Activated CD4-positive, alpha-beta T cell treated with anti-CD3 and anti-CD28 coated beads for 36 hours (primary cell): ENCODE measurements at regions not wholly inside any gene's neighbourhood (a gene's known extent, or its start where the extent isn't known, plus 50 kb on each side); places are given as distances from the start of the nearest gene placed in this dataset.

Experiments
- ATAC-seq: fragments of 200-7000 bp; cut with Tn5 transposase; one replicate; pipeline ENCODE4 v1.10.0; 2021; ENCODE audit warnings: mild to moderate bottlenecking, moderate library complexity
- CTCF ChIA-PET: fragments of 350-600 bp; sonication (Branson Sonifier 250); formaldehyde crosslinking; loops from one replicate; lab custom pipeline; 2021; ENCODE audit warnings: antibody characterized with exemption; lab: Charles Lee
- POLR2A ChIA-PET: fragments of 350-600 bp; sonication (Branson Sonifier 250); formaldehyde crosslinking; loops from one replicate; lab custom pipeline; 2021; ENCODE audit warnings: antibody characterized with exemption, inconsistent platforms; lab: Charles Lee
- DNase-seq: peaks from one replicate; pipeline ENCODE4 v3.0.0-alpha.2; 2020
- H3K27ac Mint-ChIP-seq: one replicate; pipeline ENCODE4 v1.8.0; 2021; ENCODE audit warnings: mixed read lengths
- H3K27me3 Mint-ChIP-seq: one replicate; pipeline ENCODE4 v1.8.0; 2021; ENCODE audit warnings: mixed read lengths
- H3K36me3 Mint-ChIP-seq: one replicate; pipeline ENCODE4 v1.8.0; 2021; ENCODE audit warnings: low read depth, mixed read lengths
- H3K4me1 Mint-ChIP-seq: one replicate; pipeline ENCODE4 v1.8.0; 2021; ENCODE audit warnings: mixed read lengths
- H3K4me3 Mint-ChIP-seq: one replicate; pipeline ENCODE4 v1.8.0; 2021; ENCODE audit warnings: mild to moderate bottlenecking, moderate library complexity, mixed read lengths
- H3K9me3 Mint-ChIP-seq: one replicate; pipeline ENCODE4 v1.8.0; 2021; ENCODE audit warnings: low read depth, mixed read lengths
- intact Hi-C, 2 experiments: fragments of 100-400 bp; cut with DNase I in 1 of 2; cut with micrococcal nuclease in 1 of 2; formaldehyde crosslinking; loops; one replicate each; pipeline versions ENCODE4 v1.14.2 to v1.15.1; 2022 to 2024; cut with DNase I, micrococcal nuclease

GRCh38 chr18:5058768-5059695 is 138.0 kb downstream of the AKAIN1 start:
- Mint-ChIP-seq H3K36me3 (no peaks in the 10 kb centered on the region), H3K4me1 (peaks cover 18% of the 10 kb centered on the region), H3K27me3 (peaks cover 2% of the 10 kb centered on the region), H3K27ac (peak overlapping the region; percentile 29), H3K4me3 (no peak overlapping the region), H3K9me3 (no peaks in the 10 kb centered on the region)
- peak; percentile 86 for ATAC-seq
- POLR2A ChIA-PET: no interaction called here
- CTCF ChIA-PET: interaction anchor here (0.6 to 4.3 kb wide), 12 partner anchors 11 to 951 kb away, joined by 3 to 27 read pairs (median 3); no protein-coding TSS in a partner anchor
- DNase-seq: peak; percentile 50
- intact Hi-C loops: loop anchor here (5.0 to 10.0 kb wide), 2 partner anchors 1284 to 1287 kb away; no protein-coding TSS in a partner anchor

GRCh38 chr18:5057386-5058348 is 139.4 kb downstream of the AKAIN1 start:
- POLR2A ChIA-PET: no interaction called here
- H3K4me1 Mint-ChIP-seq: peaks cover 18% of the 10 kb centered on the region
- H3K4me3 Mint-ChIP-seq: no peak overlapping the region
- peak; percentile 74 for ATAC-seq
- no peak overlapping the region for H3K27ac Mint-ChIP-seq
- DNase-seq: peak; percentile 74
- H3K36me3 Mint-ChIP-seq: no peaks in the 10 kb centered on the region
- intact Hi-C loops: loop anchor here (1.0 to 10.0 kb wide), 3 partner anchors 951 to 1285 kb away; no protein-coding TSS in a partner anchor
- H3K27me3 Mint-ChIP-seq: peaks cover 2% of the 10 kb centered on the region
- H3K9me3 Mint-ChIP-seq: no peaks in the 10 kb centered on the region
- CTCF ChIA-PET: interaction anchor here (0.6 to 4.3 kb wide), 18 partner anchors 12 to 989 kb away, joined by 3 to 27 read pairs (median 3); no protein-coding TSS in a partner anchor

GRCh38 chr18:5052491-5052890 is 144.6 kb downstream of the AKAIN1 start:
- ChIA-PET POLR2A (no interaction called here), CTCF (no interaction called here)
- ATAC-seq: no peak
- Mint-ChIP-seq H3K9me3 (no peaks in the 10 kb centered on the region), H3K36me3 (no peaks in the 10 kb centered on the region), H3K27me3 (peaks cover 2% of the 10 kb centered on the region), H3K4me1 (peaks cover 1% of the 10 kb centered on the region), H3K4me3 (no peak overlapping the region), H3K27ac (no peak overlapping the region)
- DNase-seq: no peak
- intact Hi-C loops: loop anchor here in 1 of 2 experiments (10.0 kb wide), 1 partner anchor 1278 kb away; no protein-coding TSS in a partner anchor

GRCh38 chr18:5051207-5051606 is 145.8 kb downstream of the AKAIN1 start:
- Mint-ChIP-seq H3K4me3 (no peak overlapping the region), H3K36me3 (no peaks in the 10 kb centered on the region), H3K9me3 (no peaks in the 10 kb centered on the region), H3K27ac (no peak overlapping the region), H3K4me1 (no peaks in the 10 kb centered on the region), H3K27me3 (peaks cover 2% of the 10 kb centered on the region)
- CTCF ChIA-PET: no interaction called here
- intact Hi-C loops: loop anchor here in 1 of 2 experiments (10.0 kb wide), 1 partner anchor 1276 kb away; no protein-coding TSS in a partner anchor
- no peak for ATAC-seq
- POLR2A ChIA-PET: no interaction called here
- DNase-seq: no peak

GRCh38 chr18:5049124-5049523 is 147.9 kb downstream of the AKAIN1 start:
- CTCF ChIA-PET: no interaction called here
- Mint-ChIP-seq H3K36me3 (no peaks in the 10 kb centered on the region), H3K27ac (no peak overlapping the region), H3K4me1 (no peaks in the 10 kb centered on the region), H3K9me3 (no peaks in the 10 kb centered on the region), H3K4me3 (no peak overlapping the region), H3K27me3 (no peaks in the 10 kb centered on the region)
- intact Hi-C loops: no loop called here
- ATAC-seq (no peak), DNase-seq (no peak)
- POLR2A ChIA-PET: no interaction called here

GRCh38 chr18:5040476-5040875 is 156.6 kb downstream of the AKAIN1 start:
- intact Hi-C loops: no loop called here
- Mint-ChIP-seq H3K27ac (no peak overlapping the region), H3K9me3 (peaks cover 2% of the 10 kb centered on the region), H3K36me3 (no peaks in the 10 kb centered on the region), H3K27me3 (peaks cover 2% of the 10 kb centered on the region), H3K4me1 (no peaks in the 10 kb centered on the region), H3K4me3 (no peak overlapping the region)
- ATAC-seq: no peak
- DNase-seq: no peak
- POLR2A ChIA-PET: no interaction called here
- CTCF ChIA-PET: no interaction called here

- Mint-ChIP-seq H3K36me3 (no peaks in the 10 kb centered on the region), H3K4me3 (no peak overlapping the region), H3K4me1 (no peaks in the 10 kb centered on the region), H3K9me3 (peaks cover 12% of the 10 kb centered on the region), H3K27ac (no peak overlapping the region), H3K27me3 (peaks cover 4% of the 10 kb centered on the region)
- DNase-seq (no peak), ATAC-seq (no peak)
- POLR2A ChIA-PET: no interaction called here
- intact Hi-C loops: no loop called here
- CTCF ChIA-PET: interaction anchor here (0.6 kb wide), 1 partner anchor 162 kb away, joined by 3 read pairs; no protein-coding TSS in a partner anchor
Observed at GRCh38 chr18:5036523-5036922, 160.5 kb downstream of the AKAIN1 start.

GRCh38 chr18:5031216-5031615 is 165.8 kb downstream of the AKAIN1 start:
- ATAC-seq: no peak
- intact Hi-C loops: no loop called here

GRCh38 chr18:5030636-5031035 is 166.4 kb downstream of the AKAIN1 start:
- ChIA-PET POLR2A (no interaction called here), CTCF (no interaction called here)
- Mint-ChIP-seq H3K27ac (no peak overlapping the region), H3K36me3 (no peaks in the 10 kb centered on the region), H3K4me1 (no peaks in the 10 kb centered on the region), H3K9me3 (peaks cover 13% of the 10 kb centered on the region), H3K27me3 (peaks cover 6% of the 10 kb centered on the region), H3K4me3 (no peak overlapping the region)
- ATAC-seq (no peak), DNase-seq (no peak)
- intact Hi-C loops: no loop called here

More at GRCh38 chr18:5031216-5031615, 165.8 kb downstream of the AKAIN1 start:
- H3K4me3 Mint-ChIP-seq: no peak overlapping the region
- POLR2A ChIA-PET: no interaction called here
- H3K27me3 Mint-ChIP-seq: peaks cover 6% of the 10 kb centered on the region
- H3K9me3 Mint-ChIP-seq: peaks cover 15% of the 10 kb centered on the region
- H3K4me1 Mint-ChIP-seq: no peaks in the 10 kb centered on the region
- H3K36me3 Mint-ChIP-seq: no peaks in the 10 kb centered on the region
- CTCF ChIA-PET: no interaction called here
- no peak for DNase-seq
- H3K27ac Mint-ChIP-seq: no peak overlapping the region

GRCh38 chr18:5029592-5029991 is 167.5 kb downstream of the AKAIN1 start:
- no peak overlapping the region for H3K27ac Mint-ChIP-seq
- no peaks in the 10 kb centered on the region for H3K4me1 Mint-ChIP-seq
- peaks cover 3% of the 10 kb centered on the region for H3K27me3 Mint-ChIP-seq
- DNase-seq (no peak), ATAC-seq (no peak)
- H3K4me3 Mint-ChIP-seq: no peak overlapping the region
- H3K9me3 Mint-ChIP-seq: peaks cover 10% of the 10 kb centered on the region
- H3K36me3 Mint-ChIP-seq: no peaks in the 10 kb centered on the region
- ChIA-PET CTCF (no interaction called here), POLR2A (no interaction called here)
- intact Hi-C loops: loop anchor here in 1 of 2 experiments (10.0 kb wide), 1 partner anchor 425 kb away; no protein-coding TSS in a partner anchor

GRCh38 chr18:5024741-5025140 is 172.3 kb downstream of the AKAIN1 start:
- ATAC-seq (no peak), DNase-seq (no peak)
- Mint-ChIP-seq H3K4me3 (no peak overlapping the region), H3K4me1 (no peaks in the 10 kb centered on the region), H3K36me3 (no peaks in the 10 kb centered on the region), H3K27me3 (peaks cover 3% of the 10 kb centered on the region), H3K9me3 (peaks cover 3% of the 10 kb centered on the region), H3K27ac (no peak overlapping the region)
- POLR2A ChIA-PET: no interaction called here
- intact Hi-C loops: loop anchor here in 1 of 2 experiments (10.0 kb wide), 1 partner anchor 420 kb away; no protein-coding TSS in a partner anchor
- CTCF ChIA-PET: no interaction called here
